ENCODE measurements at regions not wholly inside any gene's neighbourhood (a gene's known extent, or its start where the extent isn't known, plus 50 kb on each side); places are given as distances from the start of the nearest gene placed in this dataset.
A peak's percentile ranks its signal among the peaks of the same experiment; 100 is the strongest.

- intact Hi-C loops (cut with DNase I): no loop called here
- Histone ChIP-seq H3K4me1 (no peaks in the 10 kb centered on the region), H3K36me3 (no peaks in the 10 kb centered on the region), H3K27ac (no peak overlapping the region), H3K27me3 (peaks cover 0 to 35% of the 10 kb centered on the region in 2 donors), H3K9me3 (no peaks in the 10 kb centered on the region), H3K4me3 (peak overlapping the region; percentile 18 to 37)
- DNase-seq (peak in 1 of 4 donors; percentile 6), ATAC-seq (peak; percentile 93)
- TF ChIP-seq CTCF (IDR thresholded peaks at IDR 0.05): no peak
Measured at GRCh38 chr22:49052023-49052538, 775.6 kb downstream of the BRD1 start.

GRCh38 chr22:49051491-49052022, 776.1 kb downstream of the BRD1 start:
- H3K4me3 ChIP-seq: peak overlapping the region; percentile 18 to 37
- TF ChIP-seq CTCF (IDR thresholded peaks at IDR 0.05): no peak
- peak; percentile 29 for ATAC-seq

GRCh38 chr22:49049691-49050090, 778.0 kb downstream of the BRD1 start:
- ATAC-seq: no peak
- intact Hi-C loops (cut with DNase I): no loop called here

More at GRCh38 chr22:49051491-49052022, 776.1 kb downstream of the BRD1 start:
- Histone ChIP-seq H3K27ac (no peak overlapping the region), H3K36me3 (no peaks in the 10 kb centered on the region), H3K27me3 (peaks cover 0 to 36% of the 10 kb centered on the region in 2 donors), H3K4me1 (no peaks in the 10 kb centered on the region), H3K9me3 (no peaks in the 10 kb centered on the region)
- DNase-seq: no peak
- intact Hi-C loops (cut with DNase I): no loop called here

GRCh38 chr22:49048591-49048990, 779.1 kb downstream of the BRD1 start:
- Histone ChIP-seq H3K4me1 (no peaks in the 10 kb centered on the region), H3K27me3 (peaks cover 0 to 54% of the 10 kb centered on the region in 2 donors), H3K9me3 (no peaks in the 10 kb centered on the region), H3K36me3 (no peaks in the 10 kb centered on the region), H3K27ac (no peak overlapping the region), H3K4me3 (no peak overlapping the region)
- DNase-seq (no peak), ATAC-seq (no peak)
- TF ChIP-seq CTCF (IDR thresholded peaks at IDR 0.05): no peak
- intact Hi-C loops (cut with DNase I): no loop called here

More at GRCh38 chr22:49049691-49050090, 778.0 kb downstream of the BRD1 start:
- Histone ChIP-seq H3K27ac (no peak overlapping the region), H3K4me3 (no peak overlapping the region), H3K9me3 (no peaks in the 10 kb centered on the region), H3K27me3 (peaks cover 0 to 44% of the 10 kb centered on the region in 2 donors), H3K36me3 (no peaks in the 10 kb centered on the region), H3K4me1 (no peaks in the 10 kb centered on the region)
- no peak for TF ChIP-seq CTCF (IDR thresholded peaks at IDR 0.05)
- no peak for DNase-seq

- Histone ChIP-seq H3K4me3 (no peak overlapping the region), H3K4me1 (no peaks in the 10 kb centered on the region), H3K27ac (no peak overlapping the region), H3K36me3 (no peaks in the 10 kb centered on the region), H3K9me3 (no peaks in the 10 kb centered on the region), H3K27me3 (peaks cover 0 to 55% of the 10 kb centered on the region in 2 donors)
- intact Hi-C loops (cut with DNase I): no loop called here
- DNase-seq (no peak), ATAC-seq (no peak)
- no peak for TF ChIP-seq CTCF (IDR thresholded peaks at IDR 0.05)
Measured at GRCh38 chr22:49047447-49047846, 780.2 kb downstream of the BRD1 start.

Data from left lung (tissue), 4 donors.